GM18951 (cell line): ENCODE measurements at regions not wholly inside any gene's neighbourhood (a gene's known extent, or its start where the extent isn't known, plus 50 kb on each side); places are given as distances from the start of the nearest gene placed in this dataset.

Source experiments
- POLR2A ChIP-seq: IDR thresholded peaks from 4 replicates; pipeline ENCODE4 v1.6.1; 2011; ENCODE audit warnings: mild to moderate bottlenecking; ENCODE audit not compliant: insufficient read length, insufficient read depth; ENCODE audit errors: extremely low read depth
- in situ Hi-C: fragments of 300-500 bp; cut with MboI; formaldehyde crosslinking; loops from one replicate; pipeline ENCODE4 v1.12.0; 2022; ENCODE audit warnings: low sequenced_read_pairs, mixed read lengths, inconsistent platforms; ENCODE audit not compliant: unreplicated experiment

DNA sequence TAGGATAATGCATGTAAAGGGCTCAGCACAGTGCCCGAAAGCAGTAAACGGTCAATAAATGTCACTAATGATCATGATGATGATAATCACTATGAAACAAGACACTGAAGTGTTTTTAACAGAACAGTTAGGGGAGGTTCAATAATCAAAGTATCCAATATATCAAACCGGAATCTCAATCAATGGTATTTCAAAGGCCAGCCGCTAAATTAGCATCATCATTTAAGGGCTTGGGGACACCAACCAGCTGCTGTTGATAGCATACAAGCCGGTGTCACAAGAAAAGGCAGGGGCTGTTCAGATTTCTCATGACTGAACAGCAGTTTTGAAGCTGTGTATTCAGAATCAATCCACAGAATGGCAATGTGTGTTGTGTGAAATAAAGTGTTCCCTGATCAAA is 316.0 kb upstream of the NPVF start:
- TF ChIP-seq POLR2A: no peak
- in situ Hi-C loops: no loop called here

DNA sequence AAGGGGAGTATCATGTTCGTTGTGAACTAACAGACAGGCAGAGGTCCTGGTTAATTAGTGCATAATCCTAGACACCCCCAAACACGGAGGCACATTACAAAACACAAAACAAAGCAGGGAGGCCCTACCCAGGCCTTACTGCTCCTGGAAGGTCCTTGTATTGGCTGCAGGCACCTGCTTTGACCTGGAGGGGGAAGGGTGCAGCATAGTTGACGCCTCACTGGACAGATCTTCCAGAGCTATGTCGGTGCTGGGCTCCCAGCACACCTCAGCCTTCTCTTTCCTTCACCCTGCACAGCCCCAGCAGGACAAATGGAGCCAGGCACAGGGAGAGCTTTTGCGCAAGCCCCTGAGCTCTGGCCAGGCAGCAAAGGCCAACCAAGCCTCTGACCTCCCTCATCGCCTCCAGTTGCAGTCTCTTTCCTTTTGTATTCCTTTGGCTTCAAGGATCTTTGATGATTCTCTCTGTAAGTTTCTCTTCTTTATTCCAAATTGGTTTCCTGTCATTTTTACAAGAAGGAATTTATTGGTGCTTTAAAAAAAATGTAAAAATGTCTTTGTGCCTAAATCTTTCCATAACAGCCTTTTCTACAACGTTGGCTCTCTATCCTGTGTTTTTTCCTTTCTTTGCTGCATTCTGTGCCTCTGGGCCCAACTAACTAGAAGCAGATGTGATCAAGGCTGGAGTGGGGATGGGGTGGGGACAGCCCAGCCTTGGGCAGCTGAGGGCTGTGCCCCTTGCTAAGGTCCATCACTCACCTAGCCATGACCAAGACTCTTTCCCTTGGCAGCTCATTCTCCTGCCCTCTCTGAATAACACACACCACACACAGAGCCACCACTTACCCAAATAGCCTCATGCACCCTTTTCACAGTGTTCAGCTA is 317.1 kb upstream of the NPVF start:
- in situ Hi-C loops: no loop called here
- no peak for TF ChIP-seq POLR2A

DNA sequence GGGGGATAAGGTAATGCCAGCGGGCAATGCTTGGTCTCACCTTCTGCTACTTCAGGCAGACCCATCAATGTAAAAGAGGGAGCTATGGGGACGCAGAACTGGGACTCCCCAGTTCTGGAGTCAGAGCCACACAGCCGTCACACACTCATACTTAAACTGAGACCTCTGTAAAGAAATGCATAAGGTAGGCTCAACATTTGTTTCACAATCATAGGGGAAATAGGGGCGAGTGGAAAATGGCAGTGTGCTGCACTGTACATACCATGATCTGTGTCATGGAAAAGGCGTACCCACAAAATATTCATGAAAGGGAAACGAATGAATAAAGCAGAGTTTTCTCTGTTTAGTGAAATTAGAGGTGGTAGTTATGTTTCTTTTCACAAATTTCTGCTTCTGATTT is 318.0 kb upstream of the NPVF start:
- in situ Hi-C loops: no loop called here
- TF ChIP-seq POLR2A: no peak

DNA sequence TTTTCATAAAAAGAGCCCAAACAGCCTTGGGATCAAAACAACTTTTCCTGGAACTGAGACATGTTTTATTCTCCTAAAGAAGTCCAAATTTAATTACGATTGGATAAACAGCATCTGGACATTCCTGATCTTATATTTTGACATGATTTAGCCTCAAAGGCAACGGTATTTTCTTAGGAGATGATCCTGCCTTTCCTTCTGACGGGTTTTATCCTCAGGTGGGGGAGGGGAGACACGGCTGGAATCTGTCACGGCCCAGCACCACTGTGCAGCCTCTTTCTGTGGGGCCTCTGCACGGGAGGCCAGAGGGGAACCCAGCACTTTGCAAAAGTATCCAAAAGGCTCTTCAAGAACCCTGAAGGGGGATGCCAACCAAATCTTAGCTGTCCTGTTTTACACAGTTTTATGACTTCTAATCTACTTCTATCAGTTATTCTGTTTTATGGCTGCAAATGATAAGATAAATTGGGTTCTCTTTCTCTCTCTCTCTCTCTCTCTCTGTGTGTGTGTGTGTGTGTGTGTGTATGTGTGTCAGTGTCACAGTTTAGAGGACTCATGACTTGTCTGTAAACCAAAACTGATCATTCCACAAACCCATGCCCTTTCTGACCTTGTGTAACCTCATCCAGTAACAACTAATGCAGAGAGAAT is 321.1 kb upstream of the NPVF start:
- in situ Hi-C loops: no loop called here
- TF ChIP-seq POLR2A: no peak

DNA sequence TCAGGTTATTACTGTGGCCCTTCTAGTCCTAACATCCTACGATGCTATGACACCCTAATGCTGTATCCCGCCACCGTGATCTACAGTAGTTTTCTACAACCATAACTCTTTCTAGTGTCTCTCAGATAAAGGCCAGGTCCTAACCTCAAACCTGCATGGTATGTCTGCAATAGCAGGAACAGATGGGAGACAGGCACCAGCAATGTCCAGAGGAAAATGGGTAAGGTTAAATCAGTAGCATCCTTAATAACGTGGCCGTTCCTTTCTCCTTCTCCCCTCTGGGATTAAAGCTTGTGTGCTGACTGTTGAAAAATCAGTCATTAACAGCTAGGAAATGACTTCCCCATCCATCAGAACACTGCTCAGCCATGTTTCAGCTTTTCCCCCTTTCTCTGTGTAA is 321.9 kb upstream of the NPVF start:
- in situ Hi-C loops: no loop called here

DNA sequence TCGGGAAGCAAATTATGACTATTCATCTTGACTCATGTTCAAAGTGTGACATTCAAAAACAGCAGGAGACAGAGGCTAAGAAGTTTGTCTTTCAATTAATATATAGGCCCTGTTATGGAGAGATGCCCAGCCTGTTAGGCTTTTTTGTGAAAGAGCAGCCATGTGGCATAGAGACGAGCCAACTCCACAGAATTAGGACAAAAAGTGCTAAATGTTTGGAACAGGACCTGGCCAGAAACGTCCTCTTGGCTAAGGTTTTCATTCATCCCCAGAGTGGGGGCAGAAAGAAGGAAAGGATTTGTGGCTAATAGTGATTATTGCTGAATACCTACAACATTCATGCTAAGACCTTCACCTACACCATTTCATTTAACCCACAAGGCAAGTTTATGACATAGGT is 324.7 kb upstream of the NPVF start:
- no peak for TF ChIP-seq POLR2A
- in situ Hi-C loops: no loop called here

More for the DNA sequence above, 321.9 kb upstream of the NPVF start:
- TF ChIP-seq POLR2A: no peak

DNA sequence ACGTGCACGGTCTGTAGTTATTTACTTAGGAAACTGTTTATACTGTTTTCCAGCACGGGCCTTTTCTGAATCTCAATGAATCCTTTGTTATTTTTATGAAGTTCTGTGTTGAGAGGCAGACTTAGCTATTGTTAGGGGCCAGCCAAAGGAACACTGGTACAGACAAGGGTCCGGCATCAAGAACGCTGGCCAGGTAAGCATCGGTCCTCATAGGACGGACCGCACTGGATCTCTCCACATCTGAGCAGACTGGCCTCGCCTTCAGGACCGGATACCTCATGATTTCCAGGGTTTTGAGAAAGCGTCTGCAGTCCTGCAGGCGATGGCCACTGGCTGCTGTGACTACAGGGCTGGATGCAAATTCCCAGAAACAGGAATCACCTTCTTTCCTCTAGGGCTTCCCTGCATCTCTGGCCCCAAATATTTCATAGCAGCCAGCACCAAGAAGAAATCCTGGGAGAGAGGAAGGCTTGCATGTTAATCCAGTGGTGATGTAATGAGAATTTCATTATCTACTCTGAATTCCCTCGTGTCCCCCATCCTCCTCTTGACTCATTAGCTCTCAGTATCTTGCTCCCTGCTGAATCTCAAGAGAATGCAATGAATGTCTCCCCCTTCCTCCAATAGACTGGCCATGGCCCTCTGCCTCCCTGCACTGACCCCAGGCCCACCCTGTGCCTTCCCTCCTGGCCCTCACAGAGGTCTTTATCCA is 325.4 kb upstream of the NPVF start:
- in situ Hi-C loops: no loop called here
- no peak for TF ChIP-seq POLR2A

DNA sequence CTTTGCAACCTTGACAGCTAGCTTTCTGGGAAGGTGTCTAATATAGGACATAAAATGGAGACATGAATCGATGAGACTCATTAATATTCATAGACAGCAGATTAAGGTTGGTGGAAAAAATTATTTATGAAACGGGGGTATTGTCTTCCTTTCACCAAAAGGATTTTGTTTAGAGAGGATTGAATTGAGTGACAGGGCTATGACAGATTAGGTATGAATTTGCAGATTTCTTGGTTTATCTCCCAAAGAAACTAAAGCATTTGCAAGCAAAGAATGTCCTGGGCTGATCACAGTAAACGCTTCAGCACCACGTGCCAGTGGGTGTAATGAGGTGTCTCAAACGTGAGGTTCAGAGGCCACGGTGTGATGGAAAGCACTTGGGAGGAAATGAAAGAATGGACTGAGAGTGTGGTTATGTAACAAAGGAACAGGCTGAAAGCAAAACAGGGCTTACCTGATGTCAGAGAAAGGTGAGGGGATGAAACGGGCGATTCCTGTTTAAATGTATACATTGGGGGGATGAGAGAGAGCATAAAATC is 329.2 kb upstream of the NPVF start:
- in situ Hi-C loops: no loop called here

DNA sequence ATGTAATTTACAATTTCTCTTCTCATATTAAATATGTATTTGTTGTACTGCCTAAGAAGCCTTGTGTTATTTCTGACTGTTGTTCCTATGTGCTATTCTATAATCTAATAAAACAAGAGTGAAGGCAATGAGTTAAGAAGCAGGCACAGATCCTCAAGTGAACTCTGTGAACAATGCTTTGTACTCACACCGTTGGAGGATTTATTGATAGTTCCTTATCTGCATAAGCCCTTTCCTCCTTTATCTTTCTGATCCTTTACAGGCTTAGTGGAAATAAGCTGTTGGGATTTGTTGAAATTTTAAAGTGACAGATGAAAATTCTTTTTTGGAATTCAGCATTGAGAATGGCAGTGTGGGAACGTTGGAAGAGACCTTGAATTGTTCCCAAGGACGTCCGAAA is 329.6 kb upstream of the NPVF start:
- no peak for TF ChIP-seq POLR2A
- in situ Hi-C loops: no loop called here

More for the DNA sequence above, 329.2 kb upstream of the NPVF start:
- TF ChIP-seq POLR2A: no peak

DNA sequence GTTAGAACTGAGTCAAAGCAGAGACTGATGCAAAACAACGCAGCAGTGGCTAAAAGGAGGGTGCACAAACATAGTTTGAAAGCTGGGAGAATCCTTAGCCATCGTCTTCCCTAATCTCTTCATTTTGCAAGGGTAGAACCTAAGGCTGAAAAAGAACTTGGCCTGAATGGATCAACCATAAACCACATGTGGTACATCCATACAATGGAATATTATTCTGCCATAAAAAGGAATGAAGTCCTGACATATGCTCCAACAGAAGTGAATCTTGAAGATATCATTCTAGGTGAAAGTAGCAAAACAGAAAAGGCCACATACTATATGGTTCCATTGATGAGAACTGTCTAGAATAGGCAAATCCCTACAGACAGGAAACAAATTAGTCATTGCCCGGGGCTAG is 330.3 kb upstream of the NPVF start:
- TF ChIP-seq POLR2A: no peak
- in situ Hi-C loops: no loop called here

DNA sequence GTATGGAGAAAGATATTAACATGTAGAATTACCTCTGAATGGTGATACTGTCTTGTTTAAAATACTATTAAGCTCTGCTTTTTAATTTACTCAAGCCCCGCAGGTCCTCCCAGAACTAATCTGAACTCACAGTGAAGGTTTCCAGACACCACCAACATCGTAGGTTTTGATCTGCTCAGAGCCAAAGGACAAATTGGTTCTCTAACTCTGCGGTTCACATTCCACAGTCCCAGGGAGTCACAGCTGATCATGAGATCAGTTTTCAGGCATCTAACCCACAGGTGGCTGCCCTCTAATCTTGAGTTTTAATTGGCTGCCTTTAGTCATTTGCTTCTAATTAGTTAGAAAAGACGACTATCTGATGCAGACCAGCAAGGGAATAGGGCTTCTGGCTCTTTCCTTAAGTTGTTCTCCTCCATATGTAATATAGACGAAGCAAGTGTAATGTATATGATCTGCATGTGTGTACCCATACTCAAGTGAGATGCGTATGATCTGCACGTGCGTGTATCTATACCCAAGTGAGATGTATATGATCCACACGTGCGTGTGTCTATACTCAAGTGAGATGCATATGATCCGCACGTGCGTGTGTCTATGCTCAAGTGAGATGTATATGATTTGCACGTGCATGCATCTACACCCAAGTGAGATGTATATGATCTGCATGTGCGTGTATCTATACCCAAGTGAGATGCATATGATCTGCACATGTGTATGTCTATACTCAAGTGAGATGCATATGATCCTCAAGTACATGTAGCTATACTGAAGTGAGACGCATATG is 331.5 kb upstream of the NPVF start:
- in situ Hi-C loops: loop anchor here (10.0 kb wide), 1 partner anchor 295 kb away; no protein-coding TSS in a partner anchor
- no peak for TF ChIP-seq POLR2A

DNA sequence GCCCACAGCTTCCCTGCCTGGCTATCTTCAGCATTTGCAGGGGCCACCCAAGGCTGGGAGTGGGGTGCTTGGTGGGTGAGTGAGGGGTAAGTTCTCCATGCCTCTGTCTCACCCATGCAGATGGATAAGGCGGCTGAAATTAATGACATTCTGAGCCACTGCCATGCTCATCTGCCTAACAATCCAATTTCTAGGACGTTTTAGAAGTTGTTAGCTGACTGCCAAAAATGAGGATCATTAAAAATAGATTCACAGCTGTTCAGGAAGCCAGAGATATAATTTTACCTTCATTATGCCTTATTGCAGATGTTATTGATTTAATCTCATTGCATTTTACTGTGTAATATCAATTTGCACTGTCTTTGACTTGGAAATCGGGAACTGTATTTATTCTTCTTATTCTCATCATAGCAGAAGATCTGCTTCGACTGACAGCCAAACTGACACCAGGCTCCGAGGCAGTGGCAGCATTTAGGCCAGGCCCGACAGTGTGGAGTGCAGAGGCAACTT is 334.4 kb upstream of the NPVF start:
- in situ Hi-C loops: loop anchor here (10.0 kb wide), 1 partner anchor 298 kb away; no protein-coding TSS in a partner anchor
- TF ChIP-seq POLR2A: no peak
